GM21723 (cell line): ENCODE measurements at regions not wholly inside any gene's neighbourhood (a gene's known extent, or its start where the extent isn't known, plus 50 kb on each side); places are given as distances from the start of the nearest gene placed in this dataset.
"Not testable (repeated sequence)": the region's sequence is repeated elsewhere in the genome, so short reads cannot be mapped to it uniquely, and the experiment has no call there.

Source experiments
- ATAC-seq: cut with Tn5 transposase; IDR thresholded peaks from one replicate; pipeline ENCODE4 v1.9.1; 2021; ENCODE audit warnings: mild to moderate bottlenecking, moderate library complexity; ENCODE audit not compliant: unreplicated experiment

GRCh38 chr5:89690331-89690730 lies 719.2 kb downstream of the CETN3 start:
- ATAC-seq = no peak

GRCh38 chr5:89686081-89686765 lies 723.3 kb downstream of the CETN3 start:
- no peak for ATAC-seq

- no peak for ATAC-seq
These were observed 732.9 kb downstream of the CETN3 start for GRCh38 chr5:89676634-89677033.

- ATAC-seq = no peak
These were observed 736.5 kb downstream of the CETN3 start for GRCh38 chr5:89673019-89673418.

GRCh38 chr5:89668821-89669220 lies 740.7 kb downstream of the CETN3 start:
- no peak for ATAC-seq

GRCh38 chr5:89662499-89662898 lies 747.1 kb downstream of the CETN3 start:
- no peak for ATAC-seq

- ATAC-seq = no peak
These were observed 755.9 kb upstream of the MEF2C start for GRCh38 chr5:89638871-89639270.

- ATAC-seq = not testable (repeated sequence)
These were observed 751.2 kb upstream of the MEF2C start for GRCh38 chr5:89634176-89634575.

- not testable (repeated sequence) for ATAC-seq
These were observed 747.1 kb upstream of the MEF2C start for GRCh38 chr5:89630064-89630463.

- ATAC-seq = no peak
These were observed 746.1 kb upstream of the MEF2C start for GRCh38 chr5:89628876-89629635.

GRCh38 chr5:89615839-89616518 lies 733.0 kb upstream of the MEF2C start:
- no peak for ATAC-seq

GRCh38 chr5:89613222-89613956 lies 730.4 kb upstream of the MEF2C start:
- peak; percentile 96 for ATAC-seq

- no peak for ATAC-seq
These were observed 724.1 kb upstream of the MEF2C start for GRCh38 chr5:89606939-89607534.

GRCh38 chr5:89604342-89604741 lies 721.4 kb upstream of the MEF2C start:
- ATAC-seq = no peak

- ATAC-seq = no peak
These were observed 718.9 kb upstream of the MEF2C start for GRCh38 chr5:89601880-89602279.

GRCh38 chr5:89597878-89598277 lies 714.9 kb upstream of the MEF2C start:
- peak; percentile 82 for ATAC-seq

GRCh38 chr5:89596821-89597220 lies 713.8 kb upstream of the MEF2C start:
- ATAC-seq = no peak

GRCh38 chr5:89595056-89595455 lies 712.1 kb upstream of the MEF2C start:
- ATAC-seq = no peak

GRCh38 chr5:89584339-89584956 lies 701.5 kb upstream of the MEF2C start:
- ATAC-seq = no peak

- no peak for ATAC-seq
These were observed 700.5 kb upstream of the MEF2C start for GRCh38 chr5:89583534-89583933.
